HUES6 (cell line): ENCODE measurements at regions not wholly inside any gene's neighbourhood (a gene's known extent, or its start where the extent isn't known, plus 50 kb on each side); places are given as distances from the start of the nearest gene placed in this dataset.
"Not testable (repeated sequence)": the region's sequence is repeated elsewhere in the genome, so short reads cannot be mapped to it uniquely, and the experiment has no call there.

Experiments used
- H3K27ac ChIP-seq: 2 replicates; pipeline ENCODE4 v1.7.0; 2013; ENCODE audit warnings: low read depth, mild to moderate bottlenecking, low read length, inconsistent platforms
- H3K27me3 ChIP-seq: 2 replicates; pipeline ENCODE4 v1.6.1; 2013; ENCODE audit warnings: low read length; ENCODE audit not compliant: control insufficient read depth, insufficient read depth
- H3K36me3 ChIP-seq: 2 replicates; pipeline ENCODE4 v1.6.1; 2013; ENCODE audit warnings: low read length; ENCODE audit not compliant: control insufficient read depth, insufficient read depth
- H3K4me1 ChIP-seq: 2 replicates; pipeline ENCODE4 v1.6.1; 2013; ENCODE audit warnings: low read length; ENCODE audit not compliant: control insufficient read depth, insufficient read depth
- H3K4me3 ChIP-seq: 2 replicates; pipeline ENCODE4 v1.5.1; 2013; ENCODE audit warnings: low read depth, low read length
- H3K9ac ChIP-seq: one replicate; pipeline ENCODE4 v1.6.1; 2013; ENCODE audit warnings: mild to moderate bottlenecking, low read length
- H3K9me3 ChIP-seq: 2 replicates; pipeline ENCODE4 v1.6.1; 2013; ENCODE audit warnings: low read depth, low read length; ENCODE audit not compliant: control insufficient read depth, insufficient read depth

- Histone ChIP-seq H3K9ac (no peak overlapping the region), H3K27ac (no peak overlapping the region), H3K4me1 (peaks cover 6% of the 10 kb centered on the region), H3K4me3 (no peak overlapping the region), H3K9me3 (peaks cover 29% of the 10 kb centered on the region), H3K27me3 (no peaks in the 10 kb centered on the region), H3K36me3 (no peaks in the 10 kb centered on the region)
These were observed 737.9 kb downstream of the GALC start for GRCh38 chr14:87255058-87255457.

GRCh38 chr14:87254331-87254874 is 738.6 kb downstream of the GALC start:
- Histone ChIP-seq H3K36me3 (no peaks in the 10 kb centered on the region), H3K4me3 (no peak overlapping the region), H3K9me3 (peaks cover 29% of the 10 kb centered on the region), H3K4me1 (peaks cover 4% of the 10 kb centered on the region; the same call in 1 of the 2 replicates), H3K9ac (no peak overlapping the region), H3K27ac (no peak overlapping the region; the same call in 1 of the 2 replicates), H3K27me3 (no peaks in the 10 kb centered on the region)

- Histone ChIP-seq H3K9ac (peak overlapping the region; percentile 31), H3K9me3 (peaks cover 27% of the 10 kb centered on the region)
- H3K27ac ChIP-seq, H3K36me3 ChIP-seq, H3K4me3 ChIP-seq, H3K4me1 ChIP-seq, H3K27me3 ChIP-seq: not testable (repeated sequence)
These were observed 739.2 kb downstream of the GALC start for GRCh38 chr14:87253791-87254190.

- Histone ChIP-seq H3K9me3 (peaks cover 17% of the 10 kb centered on the region; the same call in 1 of the 2 replicates), H3K27ac (no peak overlapping the region), H3K4me3 (no peak overlapping the region), H3K36me3 (no peaks in the 10 kb centered on the region; the same call in 1 of the 2 replicates), H3K4me1 (peaks cover 4% of the 10 kb centered on the region; the same call in 1 of the 2 replicates), H3K27me3 (no peaks in the 10 kb centered on the region), H3K9ac (no peak overlapping the region)
These were observed 740.9 kb downstream of the GALC start for GRCh38 chr14:87252103-87252502.

- Histone ChIP-seq H3K9ac (no peak overlapping the region), H3K27me3 (no peaks in the 10 kb centered on the region), H3K4me1 (peaks cover 4% of the 10 kb centered on the region; the same call in 1 of the 2 replicates), H3K9me3 (peaks cover 14% of the 10 kb centered on the region; the same call in 1 of the 2 replicates), H3K36me3 (no peaks in the 10 kb centered on the region; the same call in 1 of the 2 replicates), H3K4me3 (no peak overlapping the region), H3K27ac (no peak overlapping the region)
These were observed 742.0 kb downstream of the GALC start for GRCh38 chr14:87251011-87251410.

- H3K4me3 ChIP-seq, result peak overlapping the region; percentile 48; the same call in 1 of the 2 replicates
- no peaks in the 10 kb centered on the region; the same call in 1 of the 2 replicates for H3K36me3 ChIP-seq
- H3K4me1 ChIP-seq, result peaks cover 19% of the 10 kb centered on the region
- H3K27ac ChIP-seq, result peak overlapping the region; percentile 95
- H3K27me3 ChIP-seq, result no peaks in the 10 kb centered on the region
- H3K9me3 ChIP-seq, result no peaks in the 10 kb centered on the region; the same call in 1 of the 2 replicates
- peak overlapping the region; percentile 90 for H3K9ac ChIP-seq
These were observed 751.8 kb downstream of the GALC start for GRCh38 chr14:87241018-87241768.

- not testable (repeated sequence) for H3K27me3 ChIP-seq, H3K9me3 ChIP-seq, H3K36me3 ChIP-seq
- peak overlapping the region; percentile 95; the same call in 1 of the 2 replicates for H3K27ac ChIP-seq
- peaks cover 19% of the 10 kb centered on the region for H3K4me1 ChIP-seq
- peak overlapping the region; percentile 90 for H3K9ac ChIP-seq
- peak overlapping the region; percentile 48 for H3K4me3 ChIP-seq
These were observed 752.7 kb downstream of the GALC start for GRCh38 chr14:87240319-87240718.

GRCh38 chr14:87233806-87234384 is 759.1 kb downstream of the GALC start:
- Histone ChIP-seq H3K4me1 (peaks cover 17% of the 10 kb centered on the region), H3K27ac (no peak overlapping the region; the same call in 1 of the 2 replicates), H3K9me3 (peaks cover 26% of the 10 kb centered on the region), H3K36me3 (peaks cover 24% of the 10 kb centered on the region; the same call in 1 of the 2 replicates), H3K9ac (peak overlapping the region; percentile 7), H3K27me3 (no peaks in the 10 kb centered on the region), H3K4me3 (peak overlapping the region; percentile 16; the same call in 1 of the 2 replicates)

- Histone ChIP-seq H3K9ac (no peak overlapping the region), H3K4me3 (no peak overlapping the region), H3K9me3 (peaks cover 26% of the 10 kb centered on the region), H3K36me3 (peaks cover 24% of the 10 kb centered on the region; the same call in 1 of the 2 replicates), H3K27ac (no peak overlapping the region), H3K4me1 (peaks cover 17% of the 10 kb centered on the region), H3K27me3 (no peaks in the 10 kb centered on the region)
These were observed 759.7 kb downstream of the GALC start for GRCh38 chr14:87233266-87233665.

GRCh38 chr14:87231336-87232026 is 761.5 kb downstream of the GALC start:
- Histone ChIP-seq H3K9ac (no peak overlapping the region), H3K4me3 (no peak overlapping the region), H3K4me1 (peaks cover 17% of the 10 kb centered on the region), H3K9me3 (peaks cover 26% of the 10 kb centered on the region), H3K27me3 (no peaks in the 10 kb centered on the region), H3K27ac (no peak overlapping the region), H3K36me3 (peaks cover 24% of the 10 kb centered on the region; the same call in 1 of the 2 replicates)
